ENCODE measurements at regions not wholly inside any gene's neighbourhood (a gene's known extent, or its start where the extent isn't known, plus 50 kb on each side); places are given as distances from the start of the nearest gene placed in this dataset.

- Mint-ChIP-seq H3K9me3 (peaks cover 4% of the 10 kb centered on the region; the same call in 1 of the 2 replicates), H3K4me1 (ENCODE audit: low read depth) (peaks cover 9% of the 10 kb centered on the region), H3K36me3 (ENCODE audit: low read depth) (no peaks in the 10 kb centered on the region), H3K27me3 (ENCODE audit: insufficient read depth) (peaks cover 9% of the 10 kb centered on the region), H3K27ac (no peak overlapping the region), H3K4me3 (no peak overlapping the region)
- TF ChIP-seq CTCF (IDR thresholded peaks at IDR 0.05), result no peak
- no peak for DNase-seq
These were observed 209.4 kb upstream of the IL12B start for GRCh38 chr5:159539678-159540077.

GRCh38 chr5:159543326-159543725, 213.0 kb upstream of the IL12B start:
- peaks cover 9% of the 10 kb centered on the region for H3K4me1 Mint-ChIP-seq (ENCODE audit: low read depth)
- no peak overlapping the region for H3K4me3 Mint-ChIP-seq
- no peaks in the 10 kb centered on the region for H3K36me3 Mint-ChIP-seq (ENCODE audit: low read depth)
- no peak overlapping the region for H3K27ac Mint-ChIP-seq
- no peak for DNase-seq
- peaks cover 13% of the 10 kb centered on the region for H3K27me3 Mint-ChIP-seq (ENCODE audit: insufficient read depth)
- no peak for TF ChIP-seq CTCF (IDR thresholded peaks at IDR 0.05)
- peaks cover 4% of the 10 kb centered on the region; the same call in 1 of the 2 replicates for H3K9me3 Mint-ChIP-seq

- Mint-ChIP-seq H3K4me3 (no peak overlapping the region), H3K4me1 (ENCODE audit: low read depth) (peaks cover 9% of the 10 kb centered on the region), H3K27me3 (ENCODE audit: insufficient read depth) (peaks cover 16% of the 10 kb centered on the region), H3K36me3 (ENCODE audit: low read depth) (no peaks in the 10 kb centered on the region), H3K9me3 (peaks cover 4% of the 10 kb centered on the region; the same call in 1 of the 2 replicates), H3K27ac (no peak overlapping the region)
- no peak for DNase-seq
- no peak for TF ChIP-seq CTCF (IDR thresholded peaks at IDR 0.05)
These were observed 214.9 kb upstream of the IL12B start for GRCh38 chr5:159545156-159545555.

GRCh38 chr5:159547466-159548195, 217.3 kb upstream of the IL12B start:
- H3K9me3 Mint-ChIP-seq, result peaks cover 4% of the 10 kb centered on the region; the same call in 1 of the 2 replicates
- no peak for DNase-seq
- H3K27ac Mint-ChIP-seq, result no peak overlapping the region
- peaks cover 8% of the 10 kb centered on the region for H3K27me3 Mint-ChIP-seq (ENCODE audit: insufficient read depth)
- peaks cover 13% of the 10 kb centered on the region for H3K4me1 Mint-ChIP-seq (ENCODE audit: low read depth)
- TF ChIP-seq CTCF (IDR thresholded peaks at IDR 0.05), result no peak
- H3K4me3 Mint-ChIP-seq, result no peak overlapping the region
- no peaks in the 10 kb centered on the region for H3K36me3 Mint-ChIP-seq (ENCODE audit: low read depth)

- no peak for DNase-seq
- Mint-ChIP-seq H3K9me3 (peaks cover 4% of the 10 kb centered on the region; the same call in 1 of the 2 replicates), H3K4me3 (no peak overlapping the region), H3K27me3 (ENCODE audit: insufficient read depth) (peaks cover 8% of the 10 kb centered on the region), H3K36me3 (ENCODE audit: low read depth) (no peaks in the 10 kb centered on the region), H3K4me1 (ENCODE audit: low read depth) (peaks cover 20% of the 10 kb centered on the region), H3K27ac (no peak overlapping the region)
- no peak for TF ChIP-seq CTCF (IDR thresholded peaks at IDR 0.05)
These were observed 218.2 kb upstream of the IL12B start for GRCh38 chr5:159548517-159548916.

Data from HFFc6 (cell line).